Glutamatergic neuron (in vitro differentiated cells): ENCODE measurements at regions not wholly inside any gene's neighbourhood (a gene's known extent, or its start where the extent isn't known, plus 50 kb on each side); places are given as distances from the start of the nearest gene placed in this dataset.

Source experiments
- DNase-seq: peaks from one replicate; pipeline ENCODE4 v3.0.0; 2022
- H3K27ac Mint-ChIP-seq: one replicate; pipeline ENCODE4 v1.8.0; 2020; ENCODE audit warnings: mild to moderate bottlenecking, mixed read lengths, inconsistent platforms; ENCODE audit not compliant: unreplicated experiment
- H3K27me3 Mint-ChIP-seq: one replicate; pipeline ENCODE4 v1.8.0; 2020; ENCODE audit warnings: mild to moderate bottlenecking, moderate library complexity, mixed read lengths, inconsistent platforms; ENCODE audit not compliant: unreplicated experiment
- H3K36me3 Mint-ChIP-seq: one replicate; pipeline ENCODE4 v1.8.0; 2020; ENCODE audit warnings: mild to moderate bottlenecking, mixed read lengths, inconsistent platforms; ENCODE audit not compliant: unreplicated experiment
- H3K4me1 Mint-ChIP-seq: one replicate; pipeline ENCODE4 v1.8.0; 2020; ENCODE audit warnings: mild to moderate bottlenecking, low read depth, mixed read lengths, inconsistent platforms; ENCODE audit not compliant: unreplicated experiment
- H3K4me3 Mint-ChIP-seq: one replicate; pipeline ENCODE4 v1.8.0; 2020; ENCODE audit warnings: mild to moderate bottlenecking, mixed read lengths, inconsistent platforms; ENCODE audit not compliant: unreplicated experiment
- H3K9me3 Mint-ChIP-seq: one replicate; pipeline ENCODE4 v1.8.0; 2020; ENCODE audit warnings: mild to moderate bottlenecking, moderate library complexity, mixed read lengths, inconsistent platforms; ENCODE audit not compliant: unreplicated experiment
- TF ChIP-seq, protein P1 (sequence below): fragments of 200-600 bp; sonication (generic); IDR thresholded peaks from one replicate; pipeline ENCODE4 v1.5.0; 2021; ENCODE audit not compliant: partially characterized antibody, unreplicated experiment

DNA sequence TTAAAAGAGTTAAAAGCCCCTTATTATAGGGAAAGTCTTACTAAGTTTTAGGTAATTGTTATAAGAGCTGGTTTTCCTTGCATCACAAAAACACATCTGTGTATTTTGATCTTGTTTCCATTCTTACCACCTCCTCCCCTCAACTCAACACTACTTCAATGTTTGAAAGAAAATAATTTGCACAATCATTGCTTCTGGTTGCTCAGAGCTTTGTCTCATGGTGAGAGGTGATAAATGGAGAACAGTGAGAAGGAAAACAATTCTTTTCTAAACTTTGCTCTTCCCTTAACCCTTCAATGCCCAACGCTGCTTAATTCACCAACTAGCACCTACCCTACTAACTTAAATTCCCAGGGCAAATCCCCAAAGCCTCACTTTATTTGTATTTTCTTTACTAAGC is 268.1 kb upstream of the LINC00305 start:
- Mint-ChIP-seq H3K36me3 (no peaks in the 10 kb centered on the region), H3K4me1 (peaks cover 2% of the 10 kb centered on the region), H3K9me3 (no peaks in the 10 kb centered on the region), H3K4me3 (no peak overlapping the region), H3K27me3 (peaks cover 3% of the 10 kb centered on the region), H3K27ac (no peak overlapping the region)
- TF ChIP-seq, protein P1, sequence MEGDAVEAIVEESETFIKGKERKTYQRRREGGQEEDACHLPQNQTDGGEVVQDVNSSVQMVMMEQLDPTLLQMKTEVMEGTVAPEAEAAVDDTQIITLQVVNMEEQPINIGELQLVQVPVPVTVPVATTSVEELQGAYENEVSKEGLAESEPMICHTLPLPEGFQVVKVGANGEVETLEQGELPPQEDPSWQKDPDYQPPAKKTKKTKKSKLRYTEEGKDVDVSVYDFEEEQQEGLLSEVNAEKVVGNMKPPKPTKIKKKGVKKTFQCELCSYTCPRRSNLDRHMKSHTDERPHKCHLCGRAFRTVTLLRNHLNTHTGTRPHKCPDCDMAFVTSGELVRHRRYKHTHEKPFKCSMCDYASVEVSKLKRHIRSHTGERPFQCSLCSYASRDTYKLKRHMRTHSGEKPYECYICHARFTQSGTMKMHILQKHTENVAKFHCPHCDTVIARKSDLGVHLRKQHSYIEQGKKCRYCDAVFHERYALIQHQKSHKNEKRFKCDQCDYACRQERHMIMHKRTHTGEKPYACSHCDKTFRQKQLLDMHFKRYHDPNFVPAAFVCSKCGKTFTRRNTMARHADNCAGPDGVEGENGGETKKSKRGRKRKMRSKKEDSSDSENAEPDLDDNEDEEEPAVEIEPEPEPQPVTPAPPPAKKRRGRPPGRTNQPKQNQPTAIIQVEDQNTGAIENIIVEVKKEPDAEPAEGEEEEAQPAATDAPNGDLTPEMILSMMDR, result no peak
- no peak for DNase-seq

DNA sequence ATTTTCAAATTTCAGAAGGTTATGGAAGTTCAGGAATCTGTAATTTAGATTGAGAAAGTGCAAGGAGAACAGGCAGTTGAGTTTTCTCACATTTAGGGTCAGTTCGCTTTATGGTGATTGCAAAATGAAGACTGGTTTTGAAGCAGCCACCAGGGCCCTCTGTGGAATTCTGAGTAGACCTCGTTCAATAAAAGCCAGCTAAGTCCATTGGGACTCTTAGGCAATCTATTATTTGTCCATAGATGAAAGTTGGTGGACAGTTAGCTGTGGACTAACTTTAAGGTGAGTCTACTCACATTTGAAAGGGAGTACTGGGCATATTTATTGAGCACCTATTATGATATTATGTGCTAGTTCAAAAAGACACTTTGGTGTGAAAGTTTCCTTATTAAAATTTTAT is 266.3 kb upstream of the LINC00305 start:
- peaks cover 3% of the 10 kb centered on the region for H3K27me3 Mint-ChIP-seq
- TF ChIP-seq, protein P1, result no peak
- no peak overlapping the region for H3K4me3 Mint-ChIP-seq
- no peaks in the 10 kb centered on the region for H3K9me3 Mint-ChIP-seq
- H3K4me1 Mint-ChIP-seq, result peaks cover 2% of the 10 kb centered on the region
- DNase-seq, result no peak
- H3K36me3 Mint-ChIP-seq, result no peaks in the 10 kb centered on the region
- no peak overlapping the region for H3K27ac Mint-ChIP-seq

DNA sequence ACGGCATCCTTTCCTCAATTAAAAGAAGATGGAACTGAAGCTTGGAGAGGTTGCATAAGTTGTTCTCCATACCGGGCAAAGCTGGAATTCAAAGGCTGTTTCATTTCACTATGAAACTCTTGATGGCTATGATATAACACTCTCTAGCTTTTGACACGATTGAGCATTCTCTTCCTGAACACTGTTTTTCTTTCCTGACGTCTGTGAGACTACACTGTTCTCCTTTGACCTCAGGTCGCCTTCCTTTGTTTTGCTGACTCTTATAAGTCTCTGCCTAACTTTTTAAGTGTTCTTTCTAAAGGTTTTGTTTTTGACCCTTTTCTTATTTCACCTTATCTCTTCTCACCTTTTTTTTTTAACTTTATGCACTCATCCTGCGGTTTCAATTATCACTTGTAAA is 261.8 kb upstream of the LINC00305 start:
- Mint-ChIP-seq H3K9me3 (no peaks in the 10 kb centered on the region), H3K4me1 (no peaks in the 10 kb centered on the region), H3K27ac (no peak overlapping the region), H3K36me3 (no peaks in the 10 kb centered on the region), H3K4me3 (no peak overlapping the region), H3K27me3 (no peaks in the 10 kb centered on the region)
- DNase-seq, result no peak
- TF ChIP-seq, protein P1, result no peak

DNA sequence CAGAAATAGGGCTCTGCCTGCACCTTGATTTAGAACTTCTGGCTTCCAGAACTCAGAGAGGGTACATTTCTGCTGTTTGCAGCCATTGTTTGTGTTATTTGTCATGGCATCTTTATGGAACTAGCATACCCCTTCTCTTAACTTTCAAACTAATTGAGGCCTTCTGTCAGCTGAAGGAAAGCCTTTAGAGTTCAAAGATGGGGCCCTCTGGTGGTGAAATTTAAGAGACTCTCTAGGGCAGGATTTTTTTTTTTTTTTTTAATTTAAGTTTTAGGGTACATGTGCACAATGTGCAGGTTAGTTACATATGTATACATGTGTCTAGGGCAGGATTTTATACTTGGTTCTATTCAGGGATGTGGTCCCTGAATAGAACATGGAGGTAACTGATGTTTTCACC is 260.6 kb upstream of the LINC00305 start:
- Mint-ChIP-seq H3K4me3 (no peak overlapping the region), H3K36me3 (no peaks in the 10 kb centered on the region), H3K4me1 (no peaks in the 10 kb centered on the region), H3K27ac (no peak overlapping the region), H3K9me3 (no peaks in the 10 kb centered on the region), H3K27me3 (no peaks in the 10 kb centered on the region)
- no peak for DNase-seq
- TF ChIP-seq, protein P1, result peak; percentile 72

DNA sequence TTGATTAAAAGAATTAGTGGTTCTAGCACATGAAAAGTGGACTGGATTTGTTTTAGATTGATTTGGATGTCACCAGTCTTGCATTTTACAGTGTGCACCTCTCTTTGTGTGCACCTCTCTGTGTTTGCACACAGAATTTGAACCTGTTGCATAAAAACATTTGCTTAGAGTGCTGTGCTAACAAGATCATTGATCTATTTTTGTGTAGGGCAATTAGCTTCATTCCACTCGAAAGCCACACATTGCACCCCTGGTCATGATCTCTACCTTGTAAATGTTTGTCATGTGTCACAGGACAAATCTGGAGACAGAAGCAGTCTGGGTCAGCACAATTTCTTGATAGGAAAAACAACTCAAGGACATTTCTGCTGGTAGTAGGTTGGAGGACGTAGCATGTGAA is 258.7 kb upstream of the LINC00305 start:
- no peak overlapping the region for H3K4me3 Mint-ChIP-seq
- TF ChIP-seq, protein P1, result no peak
- no peaks in the 10 kb centered on the region for H3K27me3 Mint-ChIP-seq
- no peak for DNase-seq
- no peaks in the 10 kb centered on the region for H3K4me1 Mint-ChIP-seq
- no peak overlapping the region for H3K27ac Mint-ChIP-seq
- no peaks in the 10 kb centered on the region for H3K36me3 Mint-ChIP-seq
- H3K9me3 Mint-ChIP-seq, result no peaks in the 10 kb centered on the region
